ENCODE measurements at regions not wholly inside any gene's neighbourhood (a gene's known extent, or its start where the extent isn't known, plus 50 kb on each side); places are given as distances from the start of the nearest gene placed in this dataset.

DNA sequence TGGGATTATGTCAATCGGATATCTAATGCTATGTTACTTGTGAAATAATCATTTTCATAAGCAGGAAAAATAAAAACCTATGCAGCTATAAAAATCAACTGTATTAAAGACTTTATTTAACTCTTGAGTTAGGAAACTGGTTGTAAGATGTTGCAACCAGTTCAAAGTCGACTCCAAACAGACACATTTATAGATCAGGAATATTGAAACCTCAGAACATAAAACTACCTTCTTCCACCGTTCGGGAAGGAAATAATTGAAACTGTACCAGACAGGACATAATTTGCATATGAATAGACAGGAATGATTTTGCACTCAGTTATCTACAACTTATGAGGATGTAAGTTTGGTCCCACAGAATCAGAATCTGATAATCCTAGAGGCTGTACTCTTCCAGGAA, 181.8 kb upstream of the STS start:
- no peak for ATAC-seq (ENCODE audit: low FRiP score in 2 of 2)

DNA sequence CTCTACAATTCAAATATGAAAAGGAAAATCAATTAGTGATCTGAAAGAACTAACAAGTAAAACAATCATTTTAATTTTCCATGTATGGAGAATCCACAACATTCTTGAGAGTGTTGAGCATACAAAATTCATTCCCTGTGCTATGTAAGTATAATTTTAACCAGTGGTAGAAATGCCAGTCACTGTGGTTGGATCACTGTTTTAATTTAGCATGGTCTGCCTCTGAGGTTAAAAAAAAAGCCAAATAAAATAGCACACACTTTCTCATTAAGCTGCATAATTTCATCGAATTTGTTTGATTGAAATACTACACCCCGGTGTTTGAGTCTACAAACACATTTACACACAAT, 185.5 kb upstream of the STS start:
- TF ChIP-seq, protein P1, sequence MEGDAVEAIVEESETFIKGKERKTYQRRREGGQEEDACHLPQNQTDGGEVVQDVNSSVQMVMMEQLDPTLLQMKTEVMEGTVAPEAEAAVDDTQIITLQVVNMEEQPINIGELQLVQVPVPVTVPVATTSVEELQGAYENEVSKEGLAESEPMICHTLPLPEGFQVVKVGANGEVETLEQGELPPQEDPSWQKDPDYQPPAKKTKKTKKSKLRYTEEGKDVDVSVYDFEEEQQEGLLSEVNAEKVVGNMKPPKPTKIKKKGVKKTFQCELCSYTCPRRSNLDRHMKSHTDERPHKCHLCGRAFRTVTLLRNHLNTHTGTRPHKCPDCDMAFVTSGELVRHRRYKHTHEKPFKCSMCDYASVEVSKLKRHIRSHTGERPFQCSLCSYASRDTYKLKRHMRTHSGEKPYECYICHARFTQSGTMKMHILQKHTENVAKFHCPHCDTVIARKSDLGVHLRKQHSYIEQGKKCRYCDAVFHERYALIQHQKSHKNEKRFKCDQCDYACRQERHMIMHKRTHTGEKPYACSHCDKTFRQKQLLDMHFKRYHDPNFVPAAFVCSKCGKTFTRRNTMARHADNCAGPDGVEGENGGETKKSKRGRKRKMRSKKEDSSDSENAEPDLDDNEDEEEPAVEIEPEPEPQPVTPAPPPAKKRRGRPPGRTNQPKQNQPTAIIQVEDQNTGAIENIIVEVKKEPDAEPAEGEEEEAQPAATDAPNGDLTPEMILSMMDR (IDR thresholded peaks at IDR 0.05) = no peak
- TF ChIP-seq POLR2A (IDR thresholded peaks at IDR 0.05) (no peak), EP300 (IDR thresholded peaks at IDR 0.05) (no peak), POLR2AphosphoS5 (IDR thresholded peaks at IDR 0.05) (no peak)
- H3K27me3 ChIP-seq = no peaks in the 10 kb centered on the region
- H3K36me3 ChIP-seq = no peaks in the 10 kb centered on the region
- H3K27ac ChIP-seq = no peak overlapping the region
- H3K4me1 ChIP-seq = no peaks in the 10 kb centered on the region
- 86 to 98% methylated on average over 2 of the region's 2 CpGs for WGBS, 2 donors
- no peaks in the 10 kb centered on the region for H3K9me3 ChIP-seq
- DNase-seq = no peak
- ATAC-seq (ENCODE audit: low FRiP score in 2 of 2) = no peak
- H3K4me3 ChIP-seq = no peak overlapping the region

More for the DNA sequence above, 181.8 kb upstream of the STS start:
- Histone ChIP-seq H3K27ac (no peak overlapping the region), H3K36me3 (no peaks in the 10 kb centered on the region), H3K4me3 (no peak overlapping the region), H3K27me3 (no peaks in the 10 kb centered on the region), H3K9me3 (peaks cover 0 to under 1% (median 0%) of the 10 kb centered on the region in 4 donors), H3K4me1 (no peaks in the 10 kb centered on the region)
- 72 to 83% methylated on average over 4 of the region's 4 CpGs for WGBS, 2 donors
- no peak for DNase-seq
- TF ChIP-seq EP300 (IDR thresholded peaks at IDR 0.05) (no peak), POLR2AphosphoS5 (IDR thresholded peaks at IDR 0.05) (no peak), POLR2A (IDR thresholded peaks at IDR 0.05) (no peak)
- TF ChIP-seq, protein P1 (IDR thresholded peaks at IDR 0.05) = no peak

DNA sequence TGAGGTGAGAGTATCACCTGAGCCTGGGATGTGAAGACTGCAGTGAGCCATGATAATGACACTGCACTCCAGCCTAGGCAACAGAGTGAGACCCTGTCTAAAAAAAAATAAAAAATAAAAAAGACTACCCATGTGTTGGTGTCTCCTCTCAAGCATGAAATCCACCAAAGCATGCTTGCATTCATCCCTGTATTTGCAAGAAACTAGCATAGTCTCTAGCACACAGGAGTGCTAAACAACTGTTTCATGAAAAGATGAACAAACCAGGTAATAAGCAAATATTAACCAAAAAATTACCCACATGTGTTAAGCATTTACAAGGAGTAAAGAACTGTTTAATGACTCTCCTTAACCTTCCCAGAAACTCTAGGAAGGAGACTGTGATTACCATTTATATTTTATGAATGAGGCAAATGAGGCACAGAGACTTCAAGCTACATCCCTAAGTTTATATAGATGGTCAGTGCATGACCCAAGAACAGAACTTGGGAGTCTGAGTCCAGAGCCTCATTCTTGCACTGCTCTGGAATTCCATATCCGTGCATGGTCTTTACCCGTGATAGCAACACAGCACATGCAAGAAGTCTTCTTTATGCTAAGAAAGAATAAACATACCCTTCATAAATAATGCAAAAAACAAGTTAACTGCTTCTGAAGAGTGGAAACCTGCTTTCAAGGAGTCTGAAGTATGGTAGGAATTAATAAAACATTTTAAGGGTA, 186.1 kb upstream of the STS start:
- no peak for ATAC-seq (ENCODE audit: low FRiP score in 2 of 2)
- no peaks in the 10 kb centered on the region for H3K4me1 ChIP-seq
- H3K4me3 ChIP-seq = no peak overlapping the region
- no peaks in the 10 kb centered on the region for H3K36me3 ChIP-seq
- TF ChIP-seq POLR2AphosphoS5 (IDR thresholded peaks at IDR 0.05) (no peak), POLR2A (IDR thresholded peaks at IDR 0.05) (no peak), EP300 (IDR thresholded peaks at IDR 0.05) (no peak)
- TF ChIP-seq, protein P1 (IDR thresholded peaks at IDR 0.05) = no peak
- no peaks in the 10 kb centered on the region for H3K27me3 ChIP-seq
- H3K27ac ChIP-seq = no peak overlapping the region
- 62 to 85% methylated on average over 2 of the region's 2 CpGs for WGBS, 2 donors
- no peak for DNase-seq
- H3K9me3 ChIP-seq = no peaks in the 10 kb centered on the region

DNA sequence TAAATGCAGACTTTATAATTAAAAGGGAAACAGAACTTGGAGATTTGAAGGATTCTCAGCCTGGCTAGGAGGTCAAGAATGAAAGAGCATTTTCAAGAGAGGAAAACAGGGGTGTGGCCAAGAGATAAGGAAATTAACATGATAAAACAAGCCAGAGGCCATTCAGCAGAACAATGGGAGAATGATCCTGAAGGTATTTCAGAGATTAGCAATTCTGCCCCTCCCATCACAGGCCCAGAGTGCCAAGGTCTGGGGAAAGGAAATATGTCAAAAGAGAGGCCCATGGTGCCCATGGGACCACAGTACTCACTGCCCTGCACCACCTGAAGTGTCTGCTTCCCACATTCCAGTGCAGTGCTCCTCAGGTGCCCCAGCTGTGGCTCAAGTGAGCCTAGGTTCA, 188.5 kb upstream of the STS start:
- Histone ChIP-seq H3K36me3 (no peaks in the 10 kb centered on the region), H3K27ac (no peak overlapping the region), H3K27me3 (no peaks in the 10 kb centered on the region), H3K9me3 (no peaks in the 10 kb centered on the region), H3K4me3 (no peak overlapping the region), H3K4me1 (no peaks in the 10 kb centered on the region)
- no peak for DNase-seq
- ATAC-seq (ENCODE audit: low FRiP score in 2 of 2) = no peak
- TF ChIP-seq POLR2AphosphoS5 (IDR thresholded peaks at IDR 0.05) (no peak), EP300 (IDR thresholded peaks at IDR 0.05) (no peak), POLR2A (IDR thresholded peaks at IDR 0.05) (no peak)

DNA sequence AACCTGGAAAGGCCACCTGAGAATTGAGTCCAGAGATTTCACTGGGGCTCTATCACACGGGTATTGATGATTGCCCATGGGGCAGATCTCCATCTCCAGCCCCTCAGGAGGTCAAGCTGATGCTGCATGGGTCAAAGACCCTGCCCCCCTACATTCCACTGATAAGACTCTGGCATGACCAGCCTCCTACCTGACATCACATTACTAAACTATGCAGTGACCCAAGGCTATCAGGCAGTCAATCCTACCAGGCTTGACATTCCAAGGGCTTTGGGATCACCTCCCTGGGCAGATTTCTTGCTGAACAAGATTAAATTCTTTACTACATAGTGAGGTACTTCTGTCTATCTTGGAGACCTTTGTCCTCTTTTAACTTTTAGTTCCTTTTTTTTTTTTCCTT, 192.7 kb upstream of the STS start:
- 57% methylated on average over 1 of the region's 1 CpG; no CpG with 5 or more reads in 1 of the 2 donors for WGBS, 2 donors
- no peaks in the 10 kb centered on the region for H3K4me1 ChIP-seq
- TF ChIP-seq POLR2A (IDR thresholded peaks at IDR 0.05) (no peak), EP300 (IDR thresholded peaks at IDR 0.05) (no peak), POLR2AphosphoS5 (IDR thresholded peaks at IDR 0.05) (no peak)
- TF ChIP-seq, protein P1 (IDR thresholded peaks at IDR 0.05) = no peak
- no peak overlapping the region for H3K27ac ChIP-seq
- no peak for DNase-seq
- no peaks in the 10 kb centered on the region for H3K27me3 ChIP-seq
- no peaks in the 10 kb centered on the region for H3K36me3 ChIP-seq
- H3K9me3 ChIP-seq = peaks cover 0 to under 1% (median 0%) of the 10 kb centered on the region in 4 donors
- no peak for ATAC-seq (ENCODE audit: low FRiP score in 2 of 2)
- H3K4me3 ChIP-seq = no peak overlapping the region
